HuH-7 (cell line): ENCODE measurements at regions not wholly inside any gene's neighbourhood (a gene's known extent, or its start where the extent isn't known, plus 50 kb on each side); places are given as distances from the start of the nearest gene placed in this dataset.

ENCODE experiments used
- DNase-seq: peaks from one replicate; pipeline ENCODE4 v3.0.0; 2011; ENCODE audit warnings: low spot score

GRCh38 chr20:20933142-20933958, 172.8 kb downstream of the LINC00237 start:
- no peak for DNase-seq

DNA sequence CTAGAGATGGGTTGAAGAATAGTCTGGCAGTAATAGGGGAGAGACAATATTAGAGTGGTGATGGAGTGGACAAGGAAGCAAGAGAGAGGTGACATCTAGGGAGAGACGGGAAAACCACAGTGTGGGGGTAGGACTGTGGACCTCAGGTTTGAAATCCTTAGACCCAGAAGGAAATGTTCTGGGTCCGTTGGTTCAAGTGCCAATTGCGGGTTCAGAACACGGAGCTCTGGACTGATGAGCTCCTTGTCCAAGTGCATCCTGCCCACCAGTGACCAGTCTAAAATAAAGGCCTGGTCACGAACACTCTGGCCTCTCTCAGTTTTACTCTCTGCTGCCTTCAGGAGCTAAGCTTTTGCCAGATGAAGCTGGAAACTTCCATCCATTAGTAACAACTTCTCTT, 174.0 kb downstream of the LINC00237 start:
- DNase-seq: no peak

GRCh38 chr20:20931632-20932031, 174.5 kb downstream of the LINC00237 start:
- DNase-seq: no peak

GRCh38 chr20:20931024-20931423, 175.1 kb downstream of the LINC00237 start:
- no peak for DNase-seq

- no peak for DNase-seq
Observed at GRCh38 chr20:20930500-20930899, 175.7 kb downstream of the LINC00237 start.

DNA sequence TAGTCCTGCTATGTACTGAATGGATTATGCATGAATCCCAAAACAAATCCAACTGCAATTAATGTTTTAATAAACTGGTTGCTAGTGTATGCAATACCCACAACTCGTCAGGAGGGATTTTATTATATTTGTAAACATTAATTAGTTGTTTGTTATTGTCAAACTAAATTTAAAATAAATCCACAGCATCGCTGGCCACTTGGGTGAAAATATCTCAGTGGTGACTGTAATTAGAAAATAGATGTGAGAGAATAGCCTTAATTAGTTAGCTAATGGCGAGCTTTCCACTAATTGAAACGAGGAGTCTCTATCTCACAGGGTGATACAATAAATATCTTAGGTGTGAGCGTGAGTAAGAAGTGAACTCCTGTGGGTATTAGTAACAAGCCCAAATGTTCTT, 176.8 kb downstream of the LINC00237 start:
- no peak for DNase-seq

- DNase-seq: no peak
Observed at GRCh38 chr20:20926222-20926905, 179.8 kb downstream of the LINC00237 start.

DNA sequence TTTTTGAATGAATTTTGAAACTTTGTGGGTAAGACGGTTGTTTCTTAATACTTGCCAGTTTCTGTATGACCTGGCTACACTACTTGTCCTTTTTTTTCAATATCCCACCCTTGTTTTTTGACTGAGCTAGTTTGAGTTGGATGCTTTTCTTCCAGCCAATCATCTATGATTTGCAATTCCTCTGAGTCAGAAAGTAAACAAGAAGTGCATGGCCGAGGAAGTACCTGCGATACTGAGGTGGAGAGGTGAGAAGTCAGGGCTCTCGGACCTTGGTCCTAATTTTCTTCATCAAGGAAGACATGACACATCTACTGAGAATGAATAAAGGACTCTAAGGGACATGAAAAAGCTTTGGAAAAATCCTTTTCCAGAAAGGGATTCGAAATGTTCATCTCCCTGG, 185.7 kb downstream of the LINC00237 start:
- DNase-seq: no peak

DNA sequence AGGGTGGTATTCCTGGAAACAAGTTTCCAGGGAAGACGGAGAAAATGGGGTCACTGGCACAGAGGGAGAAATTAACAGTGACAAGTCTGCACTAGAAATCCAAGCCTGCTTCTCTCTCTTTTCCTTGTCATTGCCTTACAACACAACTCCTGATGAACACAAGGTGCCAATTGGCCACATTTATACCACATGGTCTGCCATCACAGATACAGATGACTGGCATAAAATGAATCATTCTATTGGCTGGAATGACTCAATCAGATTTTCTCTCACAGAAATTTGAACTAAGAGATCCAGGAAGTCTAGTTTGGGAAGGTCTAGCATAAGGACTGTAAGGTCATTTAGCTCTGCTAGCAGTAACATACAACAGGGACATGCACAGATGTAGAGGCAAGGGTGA, 190.3 kb downstream of the LINC00237 start:
- no peak for DNase-seq

DNA sequence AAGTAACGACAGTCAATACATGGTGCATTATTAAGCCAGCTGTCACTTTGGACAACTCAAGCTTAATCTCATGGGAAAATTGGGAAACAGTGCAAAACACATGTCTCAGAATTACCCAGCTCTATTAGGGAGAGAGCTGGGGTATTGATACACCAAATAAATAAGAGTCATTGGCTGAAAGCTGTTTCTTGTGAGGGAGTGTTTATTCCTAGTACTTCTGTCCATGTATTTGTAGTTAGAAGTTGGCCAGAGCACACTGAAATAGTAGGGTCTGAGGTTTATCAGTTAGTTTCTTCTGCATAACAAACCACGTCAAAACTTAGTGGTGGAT, 192.0 kb upstream of the RALGAPA2 start:
- no peak for DNase-seq

DNA sequence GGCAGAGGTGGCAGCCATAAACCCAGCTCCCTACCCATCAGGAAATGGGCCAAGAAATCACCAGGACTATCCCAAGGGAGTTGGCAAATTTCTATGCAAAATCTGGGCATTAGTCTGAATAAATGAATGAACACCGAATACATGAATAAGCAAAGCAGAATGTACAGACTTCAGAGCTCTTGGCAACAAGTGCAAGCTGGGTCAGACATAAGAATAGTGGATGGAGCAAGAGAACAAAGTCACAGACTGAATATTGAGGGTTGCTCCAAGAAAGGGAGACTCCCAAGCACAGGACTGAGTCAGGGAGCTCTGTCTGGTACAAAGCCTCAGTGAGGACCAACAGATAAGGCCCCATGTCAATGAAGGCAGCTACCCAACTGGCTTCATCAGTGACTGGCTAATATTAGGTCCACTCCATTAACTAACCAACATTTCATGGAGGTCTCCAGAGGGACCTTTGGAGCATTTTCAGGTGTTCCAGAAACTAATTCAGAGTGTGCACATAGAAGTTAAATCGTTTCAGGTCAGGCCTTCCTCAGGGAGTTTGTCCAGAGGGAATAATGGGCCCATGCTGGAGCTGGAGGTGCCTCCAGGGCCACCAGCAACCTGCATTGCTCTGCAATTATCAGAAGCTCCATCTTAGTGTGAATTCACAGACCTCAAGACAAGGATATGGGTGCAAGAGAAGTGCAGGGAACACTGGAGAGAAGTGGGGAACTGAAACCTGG, 191.5 kb upstream of the RALGAPA2 start:
- no peak for DNase-seq

DNA sequence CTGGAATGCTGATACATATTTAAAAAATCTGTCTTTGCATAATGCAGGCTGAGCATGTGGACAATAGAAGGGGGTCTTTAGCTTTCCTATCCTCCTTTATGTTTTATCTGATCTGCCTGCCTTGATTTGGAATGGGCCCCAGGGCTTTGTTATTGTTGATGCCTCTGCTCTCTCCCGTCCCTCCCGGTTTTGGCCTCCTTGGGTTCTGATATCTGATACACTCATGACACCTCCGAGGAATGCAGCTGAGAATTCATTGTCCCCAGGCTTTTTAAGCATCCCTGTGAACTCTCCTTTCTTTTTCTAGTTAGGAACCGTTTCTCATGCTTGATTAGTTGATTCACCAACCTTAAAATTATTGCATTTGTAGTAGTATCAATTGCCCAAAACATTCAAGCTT, 185.5 kb upstream of the RALGAPA2 start:
- no peak for DNase-seq

DNA sequence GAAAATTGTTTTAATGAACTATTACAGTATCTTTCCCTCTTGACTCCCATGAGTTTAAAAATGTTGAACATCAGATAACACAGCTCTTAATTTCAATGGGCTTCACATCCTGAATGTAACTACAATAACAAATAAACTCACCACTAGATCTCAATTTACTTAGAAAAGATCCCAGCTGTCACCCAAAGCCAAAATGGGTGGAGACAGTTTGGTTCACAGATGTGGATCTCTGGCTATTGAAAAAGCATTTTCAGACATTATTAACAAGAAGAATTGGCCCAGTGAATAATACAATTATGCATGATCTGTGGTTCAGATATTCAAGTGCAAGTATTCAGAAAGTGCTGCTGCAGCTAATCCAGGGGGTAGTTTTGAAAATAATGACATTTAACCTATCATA, 184.7 kb upstream of the RALGAPA2 start:
- DNase-seq: no peak

DNA sequence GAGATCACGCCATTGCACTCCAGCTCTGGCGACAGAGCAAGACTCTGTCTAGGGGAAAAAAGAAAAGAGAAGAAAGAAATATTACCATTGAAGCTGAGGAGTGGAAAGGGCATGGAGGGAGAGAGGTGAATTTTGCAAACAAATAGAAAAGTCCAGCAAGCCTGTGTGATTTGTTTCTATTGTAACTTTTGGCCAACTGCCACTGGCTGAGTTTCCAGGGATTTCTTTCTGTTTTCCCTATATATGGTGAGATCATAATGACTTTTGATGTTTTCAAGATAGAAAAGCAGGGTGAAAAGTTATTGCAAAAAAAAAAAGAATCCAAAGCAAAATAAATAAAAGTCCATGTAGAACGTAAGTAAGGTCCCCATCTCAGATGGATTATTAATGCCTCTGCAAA, 184.2 kb upstream of the RALGAPA2 start:
- DNase-seq: no peak

- DNase-seq: no peak
Observed at GRCh38 chr20:20895537-20895936, 183.1 kb upstream of the RALGAPA2 start.

DNA sequence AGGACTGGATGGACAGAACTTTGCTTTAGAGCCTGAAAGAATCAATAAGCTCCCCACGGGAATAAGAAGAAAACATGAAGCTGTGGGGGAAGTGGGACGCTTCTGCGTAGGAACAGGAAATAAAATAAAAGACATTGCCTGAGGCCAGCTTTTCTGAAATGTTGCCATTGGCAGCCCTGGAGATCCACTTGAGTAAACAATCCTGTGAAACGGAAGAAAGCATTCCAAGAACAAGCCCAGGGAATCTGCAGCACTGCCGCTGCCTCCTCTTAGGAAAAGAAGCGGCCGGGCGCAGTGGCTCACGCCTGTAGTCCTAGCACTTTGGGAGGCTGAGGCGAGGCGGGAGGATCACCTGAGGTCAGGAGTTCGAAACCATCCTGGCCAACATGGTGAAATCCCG, 182.3 kb upstream of the RALGAPA2 start:
- no peak for DNase-seq

- DNase-seq: no peak
Observed at GRCh38 chr20:20894280-20894679, 181.8 kb upstream of the RALGAPA2 start.

GRCh38 chr20:20892328-20892727, 179.9 kb upstream of the RALGAPA2 start:
- no peak for DNase-seq

DNA sequence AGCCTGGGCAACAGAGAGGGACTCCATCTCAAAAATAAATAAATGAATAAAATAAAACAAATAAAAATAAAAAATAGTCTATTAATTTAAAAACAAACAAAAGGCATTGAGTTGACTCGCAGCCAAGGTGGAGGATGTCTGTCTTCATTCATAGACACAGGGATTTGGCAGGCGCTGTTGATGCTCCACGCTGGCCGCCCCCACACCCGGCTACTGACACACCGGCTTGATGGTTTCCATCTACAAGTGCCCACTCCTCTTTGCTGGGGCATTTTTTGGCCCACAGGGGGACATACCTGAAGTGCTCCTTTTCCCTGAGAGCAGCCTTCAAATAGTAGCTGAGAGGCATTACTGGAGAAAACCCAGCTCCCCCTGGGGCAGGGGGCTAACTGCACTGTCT, 178.3 kb upstream of the RALGAPA2 start:
- no peak for DNase-seq

- no peak for DNase-seq
Observed at GRCh38 chr20:20888936-20889335, 176.5 kb upstream of the RALGAPA2 start.

DNA sequence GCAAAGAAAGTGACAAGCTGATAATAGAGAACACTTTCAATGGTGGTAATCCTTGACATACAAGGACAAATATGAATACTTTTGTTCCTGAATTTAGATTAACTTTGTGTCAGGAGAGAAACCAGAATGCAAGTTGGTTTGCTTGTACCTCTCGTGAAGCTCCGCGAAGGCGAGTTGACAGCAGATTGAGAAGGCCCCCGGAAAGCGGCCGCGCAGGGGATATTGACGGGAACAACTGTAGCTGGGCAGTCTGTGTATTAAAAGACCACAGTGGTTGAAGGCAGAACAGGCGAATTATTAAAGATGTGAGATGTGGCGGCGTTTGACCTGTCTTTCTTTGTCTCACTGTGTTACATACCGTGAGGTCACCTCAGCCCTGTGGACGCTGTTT, 175.8 kb upstream of the RALGAPA2 start:
- DNase-seq: no peak

GRCh38 chr20:20887593-20888265, 175.3 kb upstream of the RALGAPA2 start:
- no peak for DNase-seq

GRCh38 chr20:20881808-20882207, 169.4 kb upstream of the RALGAPA2 start:
- DNase-seq: no peak
